HG03521 (cell line): ENCODE measurements at regions not wholly inside any gene's neighbourhood (a gene's known extent, or its start where the extent isn't known, plus 50 kb on each side); places are given as distances from the start of the nearest gene placed in this dataset.

Experiments
- ATAC-seq: cut with Tn5 transposase; IDR thresholded peaks from one replicate; pipeline ENCODE4 v1.9.1; 2021; ENCODE audit warnings: mild to moderate bottlenecking, moderate library complexity; ENCODE audit not compliant: unreplicated experiment

GRCh38 chr1:200354243-200354642 lies 55.6 kb downstream of the ZNF281 start:
- ATAC-seq: no peak

GRCh38 chr1:200353232-200353631 lies 56.6 kb downstream of the ZNF281 start:
- no peak for ATAC-seq

GRCh38 chr1:200351826-200352549 lies 57.8 kb downstream of the ZNF281 start:
- peak; percentile 51 for ATAC-seq

GRCh38 chr1:200351425-200351824 lies 58.4 kb downstream of the ZNF281 start:
- ATAC-seq: no peak

GRCh38 chr1:200346700-200347099 lies 63.1 kb downstream of the ZNF281 start:
- ATAC-seq: no peak

GRCh38 chr1:200345520-200345919 lies 64.3 kb downstream of the ZNF281 start:
- ATAC-seq: no peak

- ATAC-seq: no peak
These were observed 66.0 kb downstream of the ZNF281 start for GRCh38 chr1:200343874-200344273.

GRCh38 chr1:200342511-200343311 lies 67.1 kb downstream of the ZNF281 start:
- ATAC-seq: no peak

- no peak for ATAC-seq
These were observed 71.4 kb downstream of the ZNF281 start for GRCh38 chr1:200338451-200338850.

- ATAC-seq: no peak
These were observed 72.0 kb downstream of the ZNF281 start for GRCh38 chr1:200337831-200338230.

GRCh38 chr1:200337410-200337809 lies 72.4 kb downstream of the ZNF281 start:
- no peak for ATAC-seq

- ATAC-seq: no peak
These were observed 72.9 kb downstream of the ZNF281 start for GRCh38 chr1:200336901-200337391.

GRCh38 chr1:200336101-200336845 lies 73.6 kb downstream of the ZNF281 start:
- no peak for ATAC-seq

GRCh38 chr1:200334661-200335256 lies 75.1 kb downstream of the ZNF281 start:
- ATAC-seq: no peak

- ATAC-seq: no peak
These were observed 76.5 kb downstream of the ZNF281 start for GRCh38 chr1:200333329-200333728.

- no peak for ATAC-seq
These were observed 77.1 kb downstream of the ZNF281 start for GRCh38 chr1:200332716-200333115.

- ATAC-seq: no peak
These were observed 79.0 kb downstream of the ZNF281 start for GRCh38 chr1:200330741-200331428.

- ATAC-seq: no peak
These were observed 80.5 kb downstream of the ZNF281 start for GRCh38 chr1:200329208-200329882.

GRCh38 chr1:200328379-200328778 lies 81.5 kb downstream of the ZNF281 start:
- no peak for ATAC-seq

GRCh38 chr1:200323856-200324400 lies 85.9 kb downstream of the ZNF281 start:
- no peak for ATAC-seq
